ENCODE measurements at regions not wholly inside any gene's neighbourhood (a gene's known extent, or its start where the extent isn't known, plus 50 kb on each side); places are given as distances from the start of the nearest gene placed in this dataset.

GRCh38 chr5:2997179-2997578 lies 245.7 kb upstream of the IRX2 start (continued):
- TF ChIP-seq CHD7 (IDR thresholded peaks at IDR 0.05; ENCODE audit: insufficient replicate concordance, low read length) (no peak), JUND (IDR thresholded peaks at IDR 0.05; ENCODE audit: low read length) (no peak), EGR1 (IDR thresholded peaks at IDR 0.05; ENCODE audit: borderline replicate concordance, low read depth, low read length) (no peak), POLR2AphosphoS5 (IDR thresholded peaks at IDR 0.05; ENCODE audit: low read depth, low read length) (no peak)
